ENCODE measurements at regions not wholly inside any gene's neighbourhood (a gene's known extent, or its start where the extent isn't known, plus 50 kb on each side); places are given as distances from the start of the nearest gene placed in this dataset.

DNA sequence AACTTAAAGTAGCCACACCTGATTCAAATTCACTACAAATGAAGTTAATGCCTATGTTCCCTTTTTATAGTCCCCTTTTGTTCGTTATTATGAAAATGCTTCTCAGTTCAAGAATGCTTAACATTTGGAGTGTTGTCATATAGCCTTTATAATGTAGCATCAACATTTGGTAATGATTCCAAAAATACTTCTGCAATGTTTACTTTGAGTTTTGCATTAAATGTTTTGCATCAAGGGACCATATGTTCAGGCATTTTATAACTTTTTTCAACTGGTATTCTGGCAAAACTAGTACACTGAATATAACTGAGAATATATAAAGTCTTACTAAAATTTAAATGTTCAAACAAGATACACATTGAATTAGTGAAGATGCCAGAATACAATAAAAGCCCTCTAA lies 209.6 kb upstream of the SLC16A7 start:
- no peak overlapping the region for H3K4me3 ChIP-seq (ENCODE audit: low read depth, low read length, poor library complexity, severe bottlenecking)
- no peak overlapping the region for H2AFZ ChIP-seq (ENCODE audit: low read length)
- no peaks in the 10 kb centered on the region for H3K36me3 ChIP-seq (ENCODE audit: insufficient read depth, low read length)
- no peaks in the 10 kb centered on the region for H3K27me3 ChIP-seq (ENCODE audit: insufficient read depth, low read length)
- TF ChIP-seq CTCF (IDR thresholded peaks at IDR 0.05; ENCODE audit: low read length) (no peak), EZH2 (IDR thresholded peaks at IDR 0.05; ENCODE audit: borderline replicate concordance, low read length) (no peak)
- H3K4me1 ChIP-seq (ENCODE audit: insufficient read depth, low read length, severe bottlenecking), result no peaks in the 10 kb centered on the region
- H3F3A ChIP-seq (ENCODE audit: insufficient read depth, low read length), result no peaks in the 10 kb centered on the region
- H3K27ac ChIP-seq (ENCODE audit: low read depth, low read length, poor library complexity, severe bottlenecking), result no peak overlapping the region
- no peaks in the 10 kb centered on the region for H4K20me1 ChIP-seq (ENCODE audit: insufficient read depth, low read length)
- no peak overlapping the region for H3K9ac ChIP-seq (ENCODE audit: low read length)
- no peak overlapping the region for H3K4me2 ChIP-seq (ENCODE audit: low read length)
- H3K9me3 ChIP-seq (ENCODE audit: low read length), result no peaks in the 10 kb centered on the region
- H3K9me2 ChIP-seq (ENCODE audit: low read depth, low read length), result no peaks in the 10 kb centered on the region
- H3K79me2 ChIP-seq (ENCODE audit: insufficient read depth, low read length), result no peaks in the 10 kb centered on the region

- Histone ChIP-seq H3K36me3 (ENCODE audit: insufficient read depth, low read length) (no peaks in the 10 kb centered on the region), H3K79me2 (ENCODE audit: insufficient read depth, low read length) (no peaks in the 10 kb centered on the region), H3F3A (ENCODE audit: insufficient read depth, low read length) (no peaks in the 10 kb centered on the region), H3K9me3 (ENCODE audit: low read length) (no peaks in the 10 kb centered on the region), H4K20me1 (ENCODE audit: insufficient read depth, low read length) (no peaks in the 10 kb centered on the region), H3K27ac (ENCODE audit: low read depth, low read length, poor library complexity, severe bottlenecking) (no peak overlapping the region), H3K4me3 (ENCODE audit: low read depth, low read length, poor library complexity, severe bottlenecking) (no peak overlapping the region), H3K27me3 (ENCODE audit: insufficient read depth, low read length) (no peaks in the 10 kb centered on the region), H3K4me2 (ENCODE audit: low read length) (no peak overlapping the region), H2AFZ (ENCODE audit: low read length) (no peak overlapping the region), H3K4me1 (ENCODE audit: insufficient read depth, low read length, severe bottlenecking) (no peaks in the 10 kb centered on the region), H3K9ac (ENCODE audit: low read length) (no peak overlapping the region), H3K9me2 (ENCODE audit: low read depth, low read length) (no peaks in the 10 kb centered on the region)
- TF ChIP-seq EZH2 (IDR thresholded peaks at IDR 0.05; ENCODE audit: borderline replicate concordance, low read length) (no peak), CTCF (IDR thresholded peaks at IDR 0.05; ENCODE audit: low read length) (no peak)
Observed at GRCh38 chr12:59383079-59383822, 212.6 kb upstream of the SLC16A7 start.

DNA sequence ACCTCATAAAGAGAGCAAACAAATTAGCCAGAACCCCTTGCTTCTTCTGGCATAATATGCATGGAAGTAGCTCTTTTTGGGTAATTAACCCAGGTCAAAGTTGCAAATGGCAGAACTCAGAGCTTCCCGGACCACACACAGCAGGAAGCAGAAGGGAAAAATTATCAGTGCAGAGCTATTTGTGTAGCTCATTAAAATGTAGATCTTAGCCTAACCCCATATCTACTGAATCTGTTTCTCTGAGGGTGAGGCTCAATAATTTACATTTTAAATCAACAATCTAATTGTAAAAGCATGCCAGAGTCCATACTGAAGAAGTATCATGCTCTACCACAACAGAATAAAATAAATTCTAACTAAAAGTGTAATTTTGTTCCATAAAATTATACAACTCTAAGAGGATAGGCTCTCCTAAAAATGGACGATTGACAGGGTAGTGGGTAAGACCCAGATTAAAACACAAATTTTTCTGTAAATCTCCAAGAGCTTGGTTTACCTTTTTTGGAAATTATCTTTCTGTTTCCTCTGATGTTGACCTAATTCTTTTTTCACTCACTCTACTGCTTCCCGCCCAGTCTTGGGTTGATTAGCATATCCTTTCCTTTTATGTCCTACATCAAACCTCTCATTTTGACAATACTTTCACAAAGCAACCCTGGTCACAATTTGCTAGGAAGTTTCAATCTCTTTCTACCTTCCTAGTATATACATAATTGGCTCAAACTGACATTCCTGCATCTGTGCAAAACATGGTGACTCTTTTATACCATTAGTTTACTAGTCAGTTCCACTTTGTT lies 213.3 kb upstream of the SLC16A7 start:
- no peak for TF ChIP-seq EZH2 (IDR thresholded peaks at IDR 0.05; ENCODE audit: borderline replicate concordance, low read length)
- no peak for TF ChIP-seq CTCF (IDR thresholded peaks at IDR 0.05; ENCODE audit: low read length)
- H3K4me2 ChIP-seq (ENCODE audit: low read length), result no peak overlapping the region
- no peak overlapping the region for H2AFZ ChIP-seq (ENCODE audit: low read length)

More for the DNA sequence above, 213.3 kb upstream of the SLC16A7 start:
- Histone ChIP-seq H3K79me2 (ENCODE audit: insufficient read depth, low read length) (no peaks in the 10 kb centered on the region), H3K4me3 (ENCODE audit: low read depth, low read length, poor library complexity, severe bottlenecking) (no peak overlapping the region), H3K9me2 (ENCODE audit: low read depth, low read length) (no peaks in the 10 kb centered on the region), H4K20me1 (ENCODE audit: insufficient read depth, low read length) (no peaks in the 10 kb centered on the region), H3K9me3 (ENCODE audit: low read length) (no peaks in the 10 kb centered on the region), H3F3A (ENCODE audit: insufficient read depth, low read length) (no peaks in the 10 kb centered on the region), H3K36me3 (ENCODE audit: insufficient read depth, low read length) (no peaks in the 10 kb centered on the region), H3K27ac (ENCODE audit: low read depth, low read length, poor library complexity, severe bottlenecking) (no peak overlapping the region), H3K4me1 (ENCODE audit: insufficient read depth, low read length, severe bottlenecking) (no peaks in the 10 kb centered on the region), H3K27me3 (ENCODE audit: insufficient read depth, low read length) (no peaks in the 10 kb centered on the region), H3K9ac (ENCODE audit: low read length) (no peak overlapping the region)

Measured in OCI-LY1 (cell line).